B cell (primary cell): ENCODE measurements at regions not wholly inside any gene's neighbourhood (a gene's known extent, or its start where the extent isn't known, plus 50 kb on each side); places are given as distances from the start of the nearest gene placed in this dataset.

Experiments used
- CTCF ChIP-seq: fragments of 200-600 bp; IDR thresholded peaks from one replicate; pipeline ENCODE4 v1.8.0; 2022; ENCODE audit warnings: antibody characterized with exemption, mild to moderate bottlenecking
- EZH2 ChIP-seq: IDR thresholded peaks from 2 replicates; pipeline ENCODE4 v1.6.1; 2012; ENCODE audit warnings: borderline replicate concordance, low read depth, mild to moderate bottlenecking, moderate library complexity, low read length; ENCODE audit not compliant: insufficient read depth, poor library complexity, severe bottlenecking

- TF ChIP-seq CTCF (no peak), EZH2 (no peak)
These were observed 1472.7 kb downstream of the ARAP2 start for GRCh38 chr4:34771632-34772031.
